ENCODE measurements at regions not wholly inside any gene's neighbourhood (a gene's known extent, or its start where the extent isn't known, plus 50 kb on each side); places are given as distances from the start of the nearest gene placed in this dataset.
"Not testable (repeated sequence)": the region's sequence is repeated elsewhere in the genome, so short reads cannot be mapped to it uniquely, and the experiment has no call there.

DNA sequence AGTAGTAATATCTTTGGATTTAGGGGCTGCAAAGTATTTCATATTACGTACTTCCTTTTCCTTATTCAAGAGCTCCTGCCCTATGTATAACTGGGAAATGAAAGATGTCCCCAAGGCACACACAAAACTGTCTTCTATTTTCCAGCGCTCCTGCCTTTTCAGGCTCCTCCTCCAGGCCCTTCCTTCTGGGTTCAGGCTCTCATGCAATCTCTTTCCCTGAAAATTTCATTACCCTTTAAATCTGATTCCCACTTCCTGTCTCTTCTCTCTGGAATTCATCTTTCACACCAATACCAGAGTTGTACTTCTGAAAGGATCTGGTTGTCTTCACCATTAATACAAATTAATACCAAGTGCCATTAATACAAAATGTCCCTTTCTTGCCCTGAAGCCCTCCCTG, 181.6 kb downstream of the UTRN start:
- no peak for DNase-seq (ENCODE audit: extremely low read depth in 1 of 11, low read depth in 9 of 11, low spot score in 4 of 11)

- DNase-seq (ENCODE audit: extremely low read depth in 1 of 11, low read depth in 9 of 11, low spot score in 4 of 11), result no peak
Measured at GRCh38 chr6:144467172-144467762, 182.1 kb downstream of the UTRN start.

DNA sequence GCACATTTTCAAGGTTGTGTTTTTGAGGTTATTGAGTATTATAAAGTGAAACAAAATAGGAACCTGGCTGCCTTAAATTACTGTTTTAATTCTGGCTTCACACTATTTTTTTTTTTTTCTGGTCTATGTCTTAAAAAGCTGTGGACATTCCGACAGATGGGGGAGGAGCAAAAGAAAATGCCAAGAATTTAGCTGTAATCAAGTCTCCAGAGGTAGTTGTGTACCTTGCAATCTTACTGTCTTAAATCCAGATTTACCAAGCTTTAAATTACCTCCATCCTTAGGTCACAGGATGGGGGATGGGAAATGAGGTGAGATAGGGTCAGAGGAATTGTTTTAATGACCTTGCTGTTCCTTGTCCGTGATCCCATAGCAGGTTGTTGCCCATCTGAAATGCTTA, 182.8 kb downstream of the UTRN start:
- peak in 6 of 11 donors; percentile 11 to 46 (median 16) for DNase-seq (ENCODE audit: extremely low read depth in 1 of 11, low read depth in 9 of 11, low spot score in 4 of 11)

DNA sequence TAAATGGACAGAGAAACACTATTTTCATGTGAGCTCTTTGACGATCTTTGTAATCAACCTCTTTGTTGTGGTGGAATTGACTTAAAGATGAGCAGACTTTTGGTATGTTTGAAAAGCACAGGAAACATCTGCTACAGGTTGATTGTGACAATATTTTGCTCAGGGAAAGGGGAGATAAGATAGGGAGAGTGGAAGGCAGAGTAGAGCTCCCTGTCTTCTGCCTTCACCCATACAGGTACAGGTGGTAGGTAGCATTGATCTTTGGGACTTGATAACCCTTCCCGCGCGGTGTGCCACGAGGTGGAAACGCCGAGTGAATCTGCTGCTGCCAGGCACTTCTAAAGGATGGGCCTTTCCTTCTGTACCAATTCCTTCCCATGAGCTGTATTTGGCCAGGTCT, 183.6 kb downstream of the UTRN start:
- no peak for DNase-seq (ENCODE audit: extremely low read depth in 1 of 11, low read depth in 9 of 11, low spot score in 4 of 11)

DNA sequence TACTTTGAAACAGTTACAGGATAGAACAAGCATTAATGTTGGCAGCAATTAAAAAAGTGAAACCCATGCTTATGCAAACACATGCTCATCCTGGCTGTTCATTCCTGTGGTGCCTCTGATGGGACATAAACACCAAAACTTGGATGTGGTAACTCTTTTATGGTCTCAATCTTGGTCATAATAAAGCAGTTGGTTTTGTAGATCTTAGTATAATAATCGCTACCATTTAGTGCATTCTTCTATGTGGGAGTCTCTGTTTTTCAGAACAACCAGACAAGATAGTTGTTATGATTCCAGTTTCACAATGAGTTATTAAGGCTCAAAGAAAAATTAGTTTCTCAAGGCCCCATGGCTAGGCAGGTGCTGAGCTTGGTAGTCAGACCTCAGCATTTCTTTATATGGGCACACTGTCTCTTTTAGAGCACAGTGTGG, 184.0 kb downstream of the UTRN start:
- no peak for DNase-seq (ENCODE audit: extremely low read depth in 1 of 11, low read depth in 9 of 11, low spot score in 4 of 11)

GRCh38 chr6:144470201-144470600, 185.1 kb downstream of the UTRN start:
- not testable (repeated sequence) for DNase-seq (ENCODE audit: extremely low read depth in 1 of 11, low read depth in 9 of 11, low spot score in 4 of 11)

DNA sequence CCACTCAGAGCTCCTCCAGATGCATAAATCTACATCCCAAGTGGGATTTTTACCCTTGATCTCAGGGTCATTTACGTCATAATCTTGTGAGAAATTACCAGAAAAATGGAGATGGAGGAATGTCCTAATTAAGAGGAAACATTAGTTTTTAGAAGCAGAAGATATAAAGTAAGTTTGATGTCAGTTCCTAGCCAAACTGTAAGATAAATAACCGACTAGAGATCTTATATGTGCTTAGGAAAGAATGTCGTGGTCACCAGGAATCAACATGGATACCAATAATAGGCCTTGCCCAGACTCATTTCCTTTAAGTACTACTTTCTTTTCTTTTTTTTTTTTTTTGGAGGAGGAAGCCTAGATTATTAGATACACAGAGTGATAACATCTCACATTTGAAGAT, 186.9 kb downstream of the UTRN start:
- no peak for DNase-seq (ENCODE audit: extremely low read depth in 1 of 11, low read depth in 9 of 11, low spot score in 4 of 11)

DNA sequence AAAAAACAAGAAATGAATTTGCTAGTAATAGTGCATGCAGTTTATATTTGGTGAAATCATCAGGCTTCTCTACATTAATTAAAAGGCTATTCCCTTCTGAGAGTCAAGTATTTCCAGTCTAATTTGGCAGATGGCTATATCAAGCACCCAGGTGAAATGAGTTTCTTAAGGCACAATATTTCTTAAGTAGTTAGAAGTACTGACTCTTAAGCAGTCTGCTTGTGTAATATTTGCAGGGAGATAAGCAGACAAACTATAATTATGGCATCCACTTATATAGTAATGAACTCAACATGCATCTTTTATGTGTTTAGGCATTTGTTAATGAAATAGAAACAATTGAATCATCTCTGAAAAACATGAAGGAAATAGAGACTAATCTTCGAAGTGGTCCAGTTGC, 189.2 kb downstream of the UTRN start:
- no peak for DNase-seq (ENCODE audit: extremely low read depth in 1 of 11, low read depth in 9 of 11, low spot score in 4 of 11)

DNA sequence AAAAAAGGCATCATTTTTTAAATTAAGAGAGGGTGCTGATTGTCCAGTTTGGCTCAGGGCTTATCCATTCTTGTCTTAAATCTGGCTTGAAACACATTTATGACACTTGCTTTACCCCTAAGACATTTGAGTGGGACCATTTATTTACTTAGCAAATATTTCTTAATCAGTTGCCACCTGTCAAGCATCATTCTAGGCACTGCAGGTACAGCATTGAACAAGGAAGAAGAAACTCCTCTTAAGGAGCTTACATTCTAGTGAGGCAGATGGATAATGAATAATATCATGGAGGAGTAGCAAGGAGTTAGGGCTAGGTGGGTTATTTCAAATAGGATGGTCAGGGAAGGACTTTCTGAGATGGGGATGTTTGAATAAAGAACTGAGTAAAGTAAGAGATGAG, 189.8 kb downstream of the UTRN start:
- no peak for DNase-seq (ENCODE audit: extremely low read depth in 1 of 11, low read depth in 9 of 11, low spot score in 4 of 11)

DNA sequence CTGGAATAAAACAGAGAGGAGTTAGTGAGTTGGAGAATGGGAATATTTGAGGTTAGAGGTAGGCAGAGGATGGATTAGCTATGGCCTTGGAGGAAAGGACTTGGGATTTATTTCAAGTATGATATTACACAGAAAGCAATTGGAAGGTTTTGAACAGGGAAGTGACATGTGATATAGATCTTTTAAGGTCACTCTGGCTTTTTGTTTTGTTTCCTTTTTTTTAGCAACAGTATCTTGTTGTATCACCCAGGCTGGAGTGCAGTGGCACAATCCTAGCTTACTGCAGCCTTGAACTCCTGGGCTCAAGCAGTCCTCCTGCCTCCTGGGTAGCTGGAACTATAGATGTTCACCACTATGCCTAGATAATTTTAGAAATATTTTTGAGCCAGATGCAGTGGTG, 190.3 kb downstream of the UTRN start:
- DNase-seq (ENCODE audit: extremely low read depth in 1 of 11, low read depth in 9 of 11, low spot score in 4 of 11), result no peak

DNA sequence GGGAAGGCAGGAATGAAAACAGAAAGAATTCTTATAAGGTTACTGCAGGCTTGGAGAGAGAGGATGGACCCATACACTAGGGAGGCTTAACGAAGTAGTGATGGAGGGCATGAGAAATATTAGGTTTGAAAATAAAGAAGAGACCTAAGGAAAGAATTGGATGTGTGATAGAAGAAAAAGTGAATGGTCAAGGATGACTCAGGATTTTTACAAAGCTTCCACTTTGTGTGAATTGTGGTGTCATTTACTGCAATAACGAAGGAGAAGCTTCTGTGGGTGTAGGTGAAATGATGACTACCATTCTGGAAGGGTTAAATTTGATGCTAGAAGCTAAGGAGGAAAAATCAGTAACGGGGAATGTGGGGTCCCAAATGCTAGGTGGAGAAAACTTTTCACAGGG, 191.2 kb downstream of the UTRN start:
- DNase-seq (ENCODE audit: extremely low read depth in 1 of 11, low read depth in 9 of 11, low spot score in 4 of 11), result no peak

DNA sequence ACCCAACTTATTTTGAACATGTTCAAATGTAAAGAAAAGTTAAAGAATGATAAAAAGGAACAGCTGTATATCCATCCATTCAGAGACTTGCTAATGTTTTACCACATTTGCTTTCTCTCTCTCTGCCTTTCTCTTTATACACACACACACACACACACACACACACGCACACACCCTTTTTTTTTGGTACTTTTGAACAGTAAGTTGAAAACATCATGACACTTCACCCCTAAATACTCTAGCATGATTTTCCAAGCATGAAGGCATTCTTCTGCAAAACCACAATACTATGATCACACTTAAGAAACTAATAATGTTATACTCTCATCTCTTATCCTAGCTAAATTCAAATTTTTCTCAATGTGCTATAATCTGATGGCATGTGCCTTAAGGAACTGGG, 192.3 kb downstream of the UTRN start:
- no peak for DNase-seq (ENCODE audit: extremely low read depth in 1 of 11, low read depth in 9 of 11, low spot score in 4 of 11)

- no peak for DNase-seq (ENCODE audit: extremely low read depth in 1 of 11, low read depth in 9 of 11, low spot score in 4 of 11)
Measured at GRCh38 chr6:144477856-144478255, 192.7 kb downstream of the UTRN start.

GRCh38 chr6:144478483-144478882, 193.3 kb downstream of the UTRN start:
- no peak for DNase-seq (ENCODE audit: extremely low read depth in 1 of 11, low read depth in 9 of 11, low spot score in 4 of 11)

- DNase-seq (ENCODE audit: extremely low read depth in 1 of 11, low read depth in 9 of 11, low spot score in 4 of 11), result no peak
Measured at GRCh38 chr6:144479991-144480390, 194.9 kb downstream of the UTRN start.

DNA sequence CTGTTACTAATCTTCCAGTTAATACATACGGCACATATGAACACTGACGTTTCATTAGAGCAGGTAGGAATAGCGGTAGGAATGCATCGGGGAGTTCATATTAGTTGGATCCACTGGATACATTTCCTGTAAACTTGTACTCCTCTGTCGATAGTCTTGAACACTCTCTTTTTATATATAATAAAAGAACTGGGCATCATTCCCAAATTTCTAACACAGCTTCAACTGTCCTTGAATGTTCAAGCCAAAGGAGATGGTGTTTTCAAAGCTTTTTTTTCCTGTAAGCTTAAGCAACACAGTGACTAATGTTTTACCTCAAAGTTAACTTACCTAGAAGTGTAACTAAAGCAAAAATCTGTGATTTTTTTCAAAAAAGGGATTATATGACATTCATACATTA, 195.3 kb downstream of the UTRN start:
- DNase-seq (ENCODE audit: extremely low read depth in 1 of 11, low read depth in 9 of 11, low spot score in 4 of 11), result no peak

GRCh38 chr6:144481527-144481926, 196.4 kb downstream of the UTRN start:
- no peak for DNase-seq (ENCODE audit: extremely low read depth in 1 of 11, low read depth in 9 of 11, low spot score in 4 of 11)

- DNase-seq (ENCODE audit: extremely low read depth in 1 of 11, low read depth in 9 of 11, low spot score in 4 of 11), result peak; percentile 40 to 75 (median 61)
Measured at GRCh38 chr6:144482142-144482541, 197.0 kb downstream of the UTRN start.

DNA sequence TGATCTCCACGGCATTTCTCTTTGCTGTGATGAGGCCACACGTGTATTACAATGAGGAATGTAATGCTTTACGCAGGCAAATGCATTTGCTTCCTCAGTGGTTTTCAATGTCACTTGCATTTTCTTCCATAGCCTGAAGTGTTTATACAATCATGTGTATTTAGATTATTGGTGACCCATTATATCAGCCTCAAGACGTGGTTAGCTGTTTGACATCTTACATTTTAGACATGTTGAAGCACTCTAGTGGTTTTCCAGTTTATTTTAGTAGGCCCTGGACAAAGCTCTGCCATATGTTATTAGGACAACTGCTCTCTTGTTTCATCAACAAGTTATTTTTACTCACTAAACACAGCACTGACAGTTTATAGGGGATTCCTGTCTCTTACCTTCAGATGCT, 200.4 kb downstream of the UTRN start:
- no peak for DNase-seq (ENCODE audit: extremely low read depth in 1 of 11, low read depth in 9 of 11, low spot score in 4 of 11)

DNA sequence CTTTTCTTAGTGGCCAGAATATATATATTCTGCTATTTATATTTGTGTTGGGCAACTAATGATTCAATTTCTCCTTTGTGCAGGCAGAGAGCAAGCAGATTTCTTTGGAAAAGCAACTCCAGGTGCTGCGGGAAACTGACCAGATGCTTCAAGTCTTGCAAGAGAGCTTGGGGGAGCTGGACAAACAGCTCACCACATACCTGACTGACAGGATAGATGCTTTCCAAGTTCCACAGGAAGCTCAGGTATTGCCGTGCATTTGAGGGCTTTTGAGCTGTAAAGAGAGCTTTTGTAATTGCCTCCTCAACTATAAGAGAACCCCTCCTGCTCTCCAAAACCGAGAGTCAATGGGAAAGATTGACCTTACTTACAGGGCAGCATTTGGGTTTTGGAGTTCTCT, 203.5 kb downstream of the UTRN start:
- DNase-seq (ENCODE audit: extremely low read depth in 1 of 11, low read depth in 9 of 11, low spot score in 4 of 11), result no peak

DNA sequence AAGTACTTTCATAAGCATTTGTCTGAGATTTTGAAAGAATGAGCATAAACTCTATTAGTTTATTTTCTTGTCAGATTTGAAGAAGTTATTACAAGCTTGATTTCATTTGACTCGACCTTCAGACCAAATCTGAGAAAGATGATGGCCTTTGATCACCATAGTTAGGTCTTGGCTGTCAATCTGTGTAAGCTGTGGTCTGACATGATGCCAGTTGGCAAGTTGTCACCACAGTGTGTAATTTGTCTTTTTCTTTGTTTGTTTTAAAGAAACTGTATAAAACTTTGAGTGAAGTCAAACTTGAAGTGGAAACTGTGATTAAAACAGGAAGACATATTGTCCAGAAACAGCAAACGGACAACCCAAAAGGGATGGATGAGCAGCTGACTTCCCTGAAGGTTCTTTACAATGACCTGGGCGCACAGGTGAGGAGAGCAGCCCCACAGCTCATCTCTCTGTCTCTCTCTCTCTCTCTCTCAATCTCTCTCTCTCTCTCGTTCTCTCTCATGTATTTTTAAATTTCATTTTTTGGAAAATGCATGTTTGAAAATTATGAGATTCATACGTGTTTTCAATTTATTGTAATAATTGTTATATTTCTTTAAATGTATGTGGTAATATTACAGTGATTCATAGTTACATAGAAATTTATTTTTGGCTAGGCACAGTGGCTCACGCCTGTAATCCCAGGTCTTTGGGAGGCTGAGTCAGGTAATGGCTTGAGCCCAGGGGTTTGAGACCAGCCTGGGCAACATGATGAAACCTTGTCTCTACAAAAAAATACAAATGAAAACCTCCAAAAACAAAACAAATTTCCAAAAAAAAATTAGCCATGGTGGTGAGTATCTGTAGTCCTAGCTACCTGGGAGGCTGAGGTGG, 208.1 kb downstream of the UTRN start:
- DNase-seq (ENCODE audit: extremely low read depth in 1 of 11, low read depth in 9 of 11, low spot score in 4 of 11), result no peak

Data from renal cortex interstitium (tissue), 11 donors.